Caco-2 (cell line): ENCODE measurements at regions not wholly inside any gene's neighbourhood (a gene's known extent, or its start where the extent isn't known, plus 50 kb on each side); places are given as distances from the start of the nearest gene placed in this dataset.

Experiments
- BruUV-seq: library from RNA; stranded (reverse); fragments of 400-500 nt; replicated peaks from 2 replicates; lab custom pipeline; 2021; lab: Mats Ljungman, UMichigan
- CTCF ChIA-PET: fragments of 300-600 bp; sonication (Branson Sonifier 250); formaldehyde crosslinking; loops from one replicate; lab custom pipeline; 2022; ENCODE audit warnings: antibody characterized with exemption; lab: Charles Lee
- POLR2A ChIA-PET: fragments of 300-600 bp; sonication (Branson Sonifier 250); formaldehyde crosslinking; loops from one replicate; lab custom pipeline; 2022; ENCODE audit warnings: antibody characterized with exemption; lab: Charles Lee
- DNase-seq, 2 experiments: peaks; one replicate each; pipeline versions ENCODE4 v3.0.0 to v3.0.0-alpha.2; 2020 to 2022
- H3K27me3 ChIP-seq: replicated peaks from 2 replicates; pipeline ENCODE4 v1.6.0; 2011; ENCODE audit warnings: low read length; ENCODE audit not compliant: control insufficient read depth, insufficient read depth
- H3K36me3 ChIP-seq: 2 replicates; pipeline ENCODE4 v1.5.1; 2011; ENCODE audit warnings: low read length; ENCODE audit not compliant: control insufficient read depth, insufficient read depth
- H3K4me1 ChIP-seq: fragments of 250-450 bp; sonication (Bioruptor Pico); 2 replicates; pipeline ENCODE4 v1.5.1; 2020; ENCODE audit warnings: mild to moderate bottlenecking
- H3K4me3 ChIP-seq: 2 replicates; pipeline ENCODE4 v1.5.1; 2011; ENCODE audit warnings: low read depth, mild to moderate bottlenecking, control low read depth, low read length
- H3K9me3 ChIP-seq: fragments of 250-450 bp; sonication (Bioruptor Pico); 2 replicates; pipeline ENCODE4 v1.5.1; 2020; ENCODE audit warnings: mild to moderate bottlenecking, moderate library complexity
- H3K27ac Mint-ChIP-seq: one replicate; pipeline ENCODE4 v1.8.0; 2022; ENCODE audit warnings: mixed read lengths; ENCODE audit not compliant: unreplicated experiment
- H3K27me3 Mint-ChIP-seq: one replicate; pipeline ENCODE4 v1.8.0; 2022; ENCODE audit warnings: mixed read lengths; ENCODE audit not compliant: insufficient read depth, unreplicated experiment
- H3K36me3 Mint-ChIP-seq: one replicate; pipeline ENCODE4 v1.8.0; 2022; ENCODE audit warnings: mild to moderate bottlenecking, mixed read lengths; ENCODE audit not compliant: insufficient read depth, unreplicated experiment
- H3K4me1 Mint-ChIP-seq: one replicate; pipeline ENCODE4 v1.8.0; 2022; ENCODE audit warnings: low read depth, mixed read lengths; ENCODE audit not compliant: unreplicated experiment
- H3K4me3 Mint-ChIP-seq: one replicate; pipeline ENCODE4 v1.8.0; 2022; ENCODE audit warnings: mild to moderate bottlenecking, moderate library complexity, mixed read lengths; ENCODE audit not compliant: unreplicated experiment
- H3K9me3 Mint-ChIP-seq: one replicate; pipeline ENCODE4 v1.8.0; 2022; ENCODE audit warnings: mixed read lengths; ENCODE audit not compliant: unreplicated experiment
- CTCF ChIP-seq, 2 experiments: fragments of 200-600 bp in 1 of 2; IDR thresholded peaks; 1 replicate in 1 of 2; 2 replicates in 1 of 2; pipeline versions ENCODE4 v1.5.1 to v1.8.0; 2011 to 2022; ENCODE audit warnings: antibody characterized with exemption in 1 of 2, control low read depth in 1 of 2, inconsistent platforms in 1 of 2, low read depth in 1 of 2, low read length in 1 of 2, mild to moderate bottlenecking in 1 of 2, moderate library complexity in 1 of 2; ENCODE audit not compliant: insufficient read depth in 1 of 2, severe bottlenecking in 1 of 2, unreplicated experiment in 1 of 2
- intact Hi-C: fragments of 100-400 bp; cut with micrococcal nuclease; formaldehyde crosslinking; loops from one replicate; pipeline ENCODE4 v1.10.0; 2022; ENCODE audit not compliant: unreplicated experiment

DNA sequence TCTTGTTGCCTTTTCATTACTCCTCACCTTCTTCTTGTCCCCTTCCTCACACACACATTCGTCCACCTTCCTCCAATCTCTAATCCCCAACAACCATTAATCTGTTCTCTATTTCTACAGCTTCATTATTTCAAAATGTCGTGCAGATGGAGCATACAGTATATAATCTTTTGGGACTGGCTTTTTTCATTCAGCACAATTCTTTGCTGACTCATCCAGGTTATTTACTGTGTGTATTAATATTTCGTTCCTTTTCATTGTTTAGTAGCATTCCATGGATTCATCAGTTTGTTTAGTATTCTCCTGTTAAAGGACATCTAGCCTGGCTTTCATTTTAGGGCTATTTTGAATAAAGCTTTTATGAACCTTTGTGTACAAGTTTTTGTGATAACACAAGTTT, 159.3 kb downstream of the PTPN20 start:
- H3K4me3 ChIP-seq, result no peak overlapping the region
- POLR2A ChIA-PET, result no interaction called here
- H3K27me3 Mint-ChIP-seq, result peaks cover 40% of the 10 kb centered on the region
- peaks cover 5% of the 10 kb centered on the region for H3K27me3 ChIP-seq
- no peak for DNase-seq
- CTCF ChIA-PET, result no interaction called here
- H3K27ac Mint-ChIP-seq, result no peak overlapping the region
- intact Hi-C loops, result no loop called here
- BruUV-seq, result no TSS peak
- no peaks in the 10 kb centered on the region for H3K4me1 Mint-ChIP-seq
- H3K9me3 ChIP-seq, result no peaks in the 10 kb centered on the region
- H3K4me3 Mint-ChIP-seq, result no peak overlapping the region
- no peaks in the 10 kb centered on the region for H3K4me1 ChIP-seq
- H3K36me3 ChIP-seq, result no peaks in the 10 kb centered on the region
- TF ChIP-seq CTCF (IDR thresholded peaks at IDR 0.05; ENCODE audit: insufficient read depth in 1 of 2, low read depth in 1 of 2, low read length in 1 of 2, severe bottlenecking in 1 of 2, unreplicated experiment in 1 of 2), result no peak
- no peaks in the 10 kb centered on the region for H3K9me3 Mint-ChIP-seq
- no peaks in the 10 kb centered on the region for H3K36me3 Mint-ChIP-seq

- Histone ChIP-seq H3K36me3 (no peaks in the 10 kb centered on the region), H3K4me1 (no peaks in the 10 kb centered on the region), H3K27me3 (peaks cover 5% of the 10 kb centered on the region), H3K9me3 (no peaks in the 10 kb centered on the region), H3K4me3 (no peak overlapping the region)
- H3K36me3 Mint-ChIP-seq, result no peaks in the 10 kb centered on the region
- no peak for TF ChIP-seq CTCF (IDR thresholded peaks at IDR 0.05; ENCODE audit: insufficient read depth in 1 of 2, low read depth in 1 of 2, low read length in 1 of 2, severe bottlenecking in 1 of 2, unreplicated experiment in 1 of 2)
- no peaks in the 10 kb centered on the region for H3K9me3 Mint-ChIP-seq
- H3K4me3 Mint-ChIP-seq, result no peak overlapping the region
- no peak overlapping the region for H3K27ac Mint-ChIP-seq
- CTCF ChIA-PET, result no interaction called here
- POLR2A ChIA-PET, result no interaction called here
- no peaks in the 10 kb centered on the region for H3K4me1 Mint-ChIP-seq
- H3K27me3 Mint-ChIP-seq, result peaks cover 37% of the 10 kb centered on the region
- no peak for DNase-seq
- intact Hi-C loops, result no loop called here
- BruUV-seq, result no TSS peak
Measured at GRCh38 chr10:47071891-47072290, 160.7 kb downstream of the PTPN20 start.

DNA sequence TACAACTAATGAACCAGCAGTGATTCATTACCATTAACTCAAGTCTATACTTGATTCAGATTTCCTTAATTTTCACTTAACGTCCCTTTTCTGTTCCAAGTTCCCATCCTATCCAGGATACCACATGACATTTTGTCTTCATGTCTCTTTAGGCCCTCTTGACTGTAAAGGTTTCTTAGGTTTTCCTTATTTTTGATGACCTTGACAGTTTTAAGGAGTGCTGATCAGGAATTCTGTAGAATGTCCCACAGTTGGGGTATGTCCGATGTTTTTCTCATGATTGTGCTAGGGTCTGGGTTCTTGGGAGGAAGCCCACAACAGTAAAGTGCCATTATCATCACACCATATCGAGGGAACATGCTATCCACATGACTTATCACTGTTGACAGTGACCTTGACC, 162.7 kb downstream of the PTPN20 start:
- Mint-ChIP-seq H3K27me3 (peaks cover 37% of the 10 kb centered on the region), H3K27ac (no peak overlapping the region), H3K36me3 (no peaks in the 10 kb centered on the region), H3K4me3 (no peak overlapping the region), H3K4me1 (no peaks in the 10 kb centered on the region), H3K9me3 (no peaks in the 10 kb centered on the region)
- no peaks in the 10 kb centered on the region for H3K36me3 ChIP-seq
- H3K4me3 ChIP-seq, result no peak overlapping the region
- POLR2A ChIA-PET, result no interaction called here
- no peak for TF ChIP-seq CTCF (IDR thresholded peaks at IDR 0.05; ENCODE audit: insufficient read depth in 1 of 2, low read depth in 1 of 2, low read length in 1 of 2, severe bottlenecking in 1 of 2, unreplicated experiment in 1 of 2)
- no TSS peak for BruUV-seq
- DNase-seq, result no peak
- CTCF ChIA-PET, result no interaction called here
- H3K9me3 ChIP-seq, result peaks cover 4% of the 10 kb centered on the region; the same call in 1 of the 2 replicates
- no peaks in the 10 kb centered on the region for H3K4me1 ChIP-seq
- intact Hi-C loops, result no loop called here
- H3K27me3 ChIP-seq, result peaks cover 5% of the 10 kb centered on the region
